Neural crest cell (in vitro differentiated cells): ENCODE measurements at regions not wholly inside any gene's neighbourhood (a gene's known extent, or its start where the extent isn't known, plus 50 kb on each side); places are given as distances from the start of the nearest gene placed in this dataset.

ENCODE experiments used
- DNase-seq: peaks from one replicate; pipeline ENCODE4 v3.0.0; 2021; ENCODE audit warnings: low read depth, mixed read lengths, low spot score
- H3K27ac Mint-ChIP-seq: one replicate; pipeline ENCODE4 v1.8.0; 2021; ENCODE audit warnings: mild to moderate bottlenecking, mixed read lengths; ENCODE audit not compliant: unreplicated experiment
- H3K27me3 Mint-ChIP-seq: 2 replicates; pipeline ENCODE4 v1.8.0; 2021; ENCODE audit warnings: low read depth, mild to moderate bottlenecking, mixed read lengths
- H3K36me3 Mint-ChIP-seq: 2 replicates; pipeline ENCODE4 v1.8.0; 2021; ENCODE audit warnings: low read depth, mild to moderate bottlenecking, mixed read lengths
- H3K4me1 Mint-ChIP-seq: 2 replicates; pipeline ENCODE4 v1.8.0; 2021; ENCODE audit warnings: mixed read lengths
- H3K4me3 Mint-ChIP-seq: one replicate; pipeline ENCODE4 v1.8.0; 2021; ENCODE audit warnings: mild to moderate bottlenecking, mixed read lengths
- H3K9me3 Mint-ChIP-seq: 2 replicates; pipeline ENCODE4 v1.8.0; 2021; ENCODE audit warnings: mixed read lengths
- CTCF ChIP-seq: fragments of 200-600 bp; sonication (generic); conservative IDR thresholded peaks from 2 replicates; pipeline ENCODE4 v1.5.0; 2021; ENCODE audit warnings: antibody characterized with exemption, mild to moderate bottlenecking

- no peaks in the 10 kb centered on the region for H3K36me3 Mint-ChIP-seq
- no peak overlapping the region for H3K27ac Mint-ChIP-seq
- no peak for TF ChIP-seq CTCF
- no peaks in the 10 kb centered on the region for H3K9me3 Mint-ChIP-seq
- no peaks in the 10 kb centered on the region for H3K4me1 Mint-ChIP-seq
- H3K4me3 Mint-ChIP-seq = no peak overlapping the region
- H3K27me3 Mint-ChIP-seq = no peaks in the 10 kb centered on the region
- DNase-seq = no peak
Measured at GRCh38 chr3:117927825-117928224, 1106.8 kb downstream of the IGSF11 start.

- H3K9me3 Mint-ChIP-seq = no peaks in the 10 kb centered on the region
- no peak for TF ChIP-seq CTCF
- DNase-seq = no peak
- H3K4me3 Mint-ChIP-seq = no peak overlapping the region
- H3K4me1 Mint-ChIP-seq = no peaks in the 10 kb centered on the region
- H3K27me3 Mint-ChIP-seq = no peaks in the 10 kb centered on the region
- no peaks in the 10 kb centered on the region for H3K36me3 Mint-ChIP-seq
- H3K27ac Mint-ChIP-seq = no peak overlapping the region
Measured at GRCh38 chr3:117928836-117929235, 1105.8 kb downstream of the IGSF11 start.

DNA sequence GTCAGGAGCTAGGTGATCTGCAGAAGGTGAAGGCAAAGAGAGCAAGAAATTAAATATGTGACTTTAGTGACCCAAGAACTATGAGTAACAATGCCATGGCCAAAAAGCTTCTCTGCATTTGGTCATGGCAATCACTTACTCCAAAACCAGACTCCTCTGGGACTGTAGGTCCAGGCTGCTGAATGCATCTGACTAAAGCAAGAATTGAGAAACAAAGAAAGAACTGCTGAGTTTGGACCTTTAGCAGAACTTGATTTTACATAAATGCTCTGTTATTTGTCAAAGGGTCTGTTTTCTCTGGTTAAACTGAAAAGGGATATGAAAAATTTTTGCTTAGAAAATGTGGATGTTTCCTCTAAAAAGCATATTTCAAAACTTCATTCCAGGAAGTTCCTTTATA lies 1102.2 kb downstream of the IGSF11 start:
- Mint-ChIP-seq H3K27me3 (no peaks in the 10 kb centered on the region), H3K4me3 (no peak overlapping the region), H3K4me1 (no peaks in the 10 kb centered on the region), H3K36me3 (no peaks in the 10 kb centered on the region), H3K27ac (no peak overlapping the region), H3K9me3 (no peaks in the 10 kb centered on the region)
- no peak for TF ChIP-seq CTCF
- no peak for DNase-seq

DNA sequence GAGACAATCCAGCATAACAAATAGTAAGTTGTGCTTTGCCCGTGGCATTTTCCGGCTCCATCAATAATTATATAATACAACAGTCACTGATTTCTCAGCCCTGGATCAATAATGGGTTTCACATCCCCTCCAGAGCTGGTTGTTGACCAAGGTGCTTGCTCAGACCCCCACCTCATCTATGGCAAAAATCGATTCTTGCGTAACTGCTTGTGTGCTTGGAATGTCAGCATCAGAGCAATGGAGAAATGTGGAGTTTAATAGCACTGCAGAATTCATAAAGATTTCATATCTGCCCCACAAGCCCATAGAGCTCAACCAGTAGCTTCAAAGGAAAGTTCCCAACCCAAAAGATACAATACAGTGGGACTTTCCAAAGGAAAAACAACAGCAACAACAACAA lies 1098.5 kb downstream of the IGSF11 start:
- Mint-ChIP-seq H3K4me3 (no peak overlapping the region), H3K27ac (no peak overlapping the region), H3K36me3 (no peaks in the 10 kb centered on the region), H3K9me3 (peaks cover 5% of the 10 kb centered on the region), H3K4me1 (peaks cover 8% of the 10 kb centered on the region), H3K27me3 (no peaks in the 10 kb centered on the region)
- DNase-seq = no peak
- TF ChIP-seq CTCF = no peak

DNA sequence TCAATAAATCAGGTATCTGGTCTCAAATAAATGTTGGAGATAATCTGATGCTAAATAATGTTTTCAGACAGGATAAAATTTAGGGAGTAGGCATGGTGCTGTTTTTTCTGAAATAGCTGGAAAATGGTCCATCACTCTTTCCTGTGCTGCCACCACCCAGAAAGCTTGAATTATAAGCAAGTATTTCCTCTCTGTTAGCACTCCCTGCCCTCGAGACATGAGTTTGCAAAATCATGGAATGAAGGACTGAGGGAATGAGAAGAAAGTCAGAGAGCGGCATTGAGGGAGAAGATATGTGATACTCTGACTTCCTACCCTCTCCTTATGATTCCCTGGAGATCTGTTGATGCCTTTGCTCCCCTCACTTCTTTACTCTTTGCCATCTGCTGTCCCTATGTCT lies 1095.7 kb downstream of the IGSF11 start:
- Mint-ChIP-seq H3K27ac (no peak overlapping the region), H3K27me3 (no peaks in the 10 kb centered on the region), H3K4me3 (no peak overlapping the region), H3K36me3 (no peaks in the 10 kb centered on the region), H3K4me1 (peaks cover 8% of the 10 kb centered on the region), H3K9me3 (peaks cover 8% of the 10 kb centered on the region)
- TF ChIP-seq CTCF = no peak
- no peak for DNase-seq

- Mint-ChIP-seq H3K27ac (no peak overlapping the region), H3K4me1 (peaks cover 8% of the 10 kb centered on the region), H3K4me3 (no peak overlapping the region), H3K9me3 (peaks cover 8% of the 10 kb centered on the region), H3K36me3 (no peaks in the 10 kb centered on the region), H3K27me3 (no peaks in the 10 kb centered on the region)
- no peak for TF ChIP-seq CTCF
- no peak for DNase-seq
Measured at GRCh38 chr3:117939425-117940027, 1095.1 kb downstream of the IGSF11 start.
